ENCODE measurements at regions not wholly inside any gene's neighbourhood (a gene's known extent, or its start where the extent isn't known, plus 50 kb on each side); places are given as distances from the start of the nearest gene placed in this dataset.

DNA sequence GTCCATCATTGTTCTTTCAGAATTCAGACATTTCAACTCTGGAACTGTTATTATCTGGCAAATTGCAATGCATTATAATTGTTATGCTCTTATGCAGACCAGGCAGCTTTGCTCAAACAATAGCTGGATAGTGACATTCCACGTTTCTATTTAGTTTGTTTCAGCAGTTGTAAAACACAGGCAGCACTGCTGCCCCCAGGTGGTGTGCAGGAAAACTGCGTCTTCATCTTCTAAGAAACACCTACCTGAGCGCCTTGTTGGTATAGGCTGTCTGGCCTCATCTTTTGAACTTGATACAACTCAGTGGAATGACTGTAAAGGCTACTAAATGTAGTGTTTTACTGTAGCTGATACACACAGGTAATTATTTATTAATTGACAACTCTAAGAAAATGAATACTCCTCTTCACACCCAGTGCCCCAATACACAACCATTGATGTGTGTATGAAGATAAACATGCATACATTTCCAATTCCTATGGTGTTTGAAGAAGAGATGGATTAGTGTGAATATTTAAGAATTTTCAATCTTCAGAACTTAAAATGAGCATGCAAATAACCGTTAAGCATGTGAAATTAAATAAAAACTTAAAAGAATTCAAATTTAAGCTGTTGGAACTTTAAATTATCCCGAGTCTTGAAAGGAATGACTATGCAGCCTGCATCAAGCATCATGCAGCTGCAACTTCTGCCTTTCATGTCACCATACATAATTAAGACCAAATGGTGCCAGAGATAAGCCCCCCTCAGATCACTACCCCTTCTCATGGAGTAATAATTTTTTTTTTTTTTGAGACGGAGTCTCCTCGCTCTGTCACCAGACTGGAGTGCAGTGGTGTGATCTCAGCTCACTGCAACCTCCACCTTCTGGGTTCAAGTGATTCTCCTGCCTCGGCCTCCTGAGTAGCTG, 85.6 kb downstream of the CD8B2 start:
- H3K4me1 Mint-ChIP-seq = peaks cover 34% of the 10 kb centered on the region
- TF ChIP-seq, protein P1, sequence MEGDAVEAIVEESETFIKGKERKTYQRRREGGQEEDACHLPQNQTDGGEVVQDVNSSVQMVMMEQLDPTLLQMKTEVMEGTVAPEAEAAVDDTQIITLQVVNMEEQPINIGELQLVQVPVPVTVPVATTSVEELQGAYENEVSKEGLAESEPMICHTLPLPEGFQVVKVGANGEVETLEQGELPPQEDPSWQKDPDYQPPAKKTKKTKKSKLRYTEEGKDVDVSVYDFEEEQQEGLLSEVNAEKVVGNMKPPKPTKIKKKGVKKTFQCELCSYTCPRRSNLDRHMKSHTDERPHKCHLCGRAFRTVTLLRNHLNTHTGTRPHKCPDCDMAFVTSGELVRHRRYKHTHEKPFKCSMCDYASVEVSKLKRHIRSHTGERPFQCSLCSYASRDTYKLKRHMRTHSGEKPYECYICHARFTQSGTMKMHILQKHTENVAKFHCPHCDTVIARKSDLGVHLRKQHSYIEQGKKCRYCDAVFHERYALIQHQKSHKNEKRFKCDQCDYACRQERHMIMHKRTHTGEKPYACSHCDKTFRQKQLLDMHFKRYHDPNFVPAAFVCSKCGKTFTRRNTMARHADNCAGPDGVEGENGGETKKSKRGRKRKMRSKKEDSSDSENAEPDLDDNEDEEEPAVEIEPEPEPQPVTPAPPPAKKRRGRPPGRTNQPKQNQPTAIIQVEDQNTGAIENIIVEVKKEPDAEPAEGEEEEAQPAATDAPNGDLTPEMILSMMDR (IDR thresholded peaks at IDR 0.05) = peak; percentile 70
- H3K4me3 Mint-ChIP-seq = no peak overlapping the region
- peak; percentile 48 for DNase-seq
- H3K27me3 Mint-ChIP-seq (ENCODE audit: low read depth, poor library complexity) = peaks cover 17% of the 10 kb centered on the region
- H3K9me3 Mint-ChIP-seq = no peaks in the 10 kb centered on the region
- no peaks in the 10 kb centered on the region for H3K36me3 Mint-ChIP-seq (ENCODE audit: low read depth)
- no peak overlapping the region for H3K27ac Mint-ChIP-seq

DNA sequence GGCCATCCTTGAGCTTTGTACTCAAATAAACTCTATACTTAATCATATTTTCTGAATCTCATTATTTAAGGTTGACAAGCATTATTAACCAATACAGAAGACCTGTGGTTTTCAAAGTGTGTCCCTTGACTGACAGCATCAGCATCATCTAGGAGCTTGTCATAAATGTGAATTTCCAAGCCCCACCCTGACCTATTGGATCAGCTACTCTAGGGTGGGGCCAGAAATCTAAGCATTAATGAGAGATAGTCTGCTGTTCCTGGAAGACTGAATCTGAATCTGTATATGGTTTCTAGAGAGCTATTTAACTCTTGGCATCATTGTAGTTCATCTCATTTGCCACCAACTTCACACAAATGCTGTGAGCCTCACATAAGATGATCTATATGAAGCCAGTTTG, 86.6 kb downstream of the CD8B2 start:
- TF ChIP-seq, protein P1 (IDR thresholded peaks at IDR 0.05) = no peak
- no peaks in the 10 kb centered on the region for H3K36me3 Mint-ChIP-seq (ENCODE audit: low read depth)
- H3K27ac Mint-ChIP-seq = no peak overlapping the region
- DNase-seq = no peak
- H3K27me3 Mint-ChIP-seq (ENCODE audit: low read depth, poor library complexity) = peaks cover 16% of the 10 kb centered on the region
- no peak overlapping the region for H3K4me3 Mint-ChIP-seq
- H3K9me3 Mint-ChIP-seq = no peaks in the 10 kb centered on the region
- peaks cover 42% of the 10 kb centered on the region for H3K4me1 Mint-ChIP-seq

DNA sequence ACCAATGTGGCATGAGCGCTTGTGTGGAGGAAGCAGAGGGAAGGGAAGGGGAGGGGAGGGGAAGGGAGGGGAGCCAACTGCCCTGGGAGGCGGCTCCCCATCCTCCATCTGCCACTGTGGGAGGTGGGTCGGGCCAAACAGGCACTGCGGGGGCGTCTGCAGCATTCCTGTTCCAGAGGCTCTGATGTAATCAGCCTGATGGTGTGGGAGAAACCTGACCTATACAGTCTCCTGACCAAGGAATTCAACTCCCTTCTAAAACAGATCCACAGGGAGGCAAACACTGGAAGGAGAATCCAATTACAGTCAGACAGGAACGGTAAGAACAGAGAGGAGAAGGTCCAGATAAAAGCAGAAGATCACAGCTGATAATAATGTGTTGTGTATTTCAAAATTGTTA, 88.8 kb downstream of the CD8B2 start:
- H3K4me3 Mint-ChIP-seq = peak overlapping the region; percentile 48
- H3K4me1 Mint-ChIP-seq = peaks cover 52% of the 10 kb centered on the region
- DNase-seq = peak; percentile 61
- H3K9me3 Mint-ChIP-seq = no peaks in the 10 kb centered on the region
- peaks cover 9% of the 10 kb centered on the region for H3K27me3 Mint-ChIP-seq (ENCODE audit: low read depth, poor library complexity)
- H3K27ac Mint-ChIP-seq = peak overlapping the region; percentile 50
- no peaks in the 10 kb centered on the region for H3K36me3 Mint-ChIP-seq (ENCODE audit: low read depth)
- TF ChIP-seq, protein P1 (IDR thresholded peaks at IDR 0.05) = no peak

DNA sequence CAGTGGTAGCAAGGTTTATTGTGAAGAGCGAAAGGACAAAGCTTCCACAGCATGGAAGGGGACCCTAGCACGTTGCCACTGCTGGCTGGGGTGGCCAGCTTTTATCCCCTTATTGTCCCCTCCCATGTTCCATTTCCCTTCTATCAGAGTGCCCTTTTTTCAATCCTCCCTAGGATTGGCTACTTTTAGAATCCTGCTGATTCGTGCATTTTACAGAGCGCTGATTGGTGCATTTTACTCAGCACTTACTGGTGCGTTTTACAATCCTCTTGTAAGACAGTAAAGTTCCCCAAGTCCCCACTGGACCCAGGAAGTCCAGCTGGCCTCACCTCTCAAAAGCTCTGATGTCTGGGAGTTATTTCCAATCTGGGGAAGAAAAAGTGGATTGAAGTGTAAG, 90.1 kb downstream of the CD8B2 start:
- H3K9me3 Mint-ChIP-seq = no peaks in the 10 kb centered on the region

DNA sequence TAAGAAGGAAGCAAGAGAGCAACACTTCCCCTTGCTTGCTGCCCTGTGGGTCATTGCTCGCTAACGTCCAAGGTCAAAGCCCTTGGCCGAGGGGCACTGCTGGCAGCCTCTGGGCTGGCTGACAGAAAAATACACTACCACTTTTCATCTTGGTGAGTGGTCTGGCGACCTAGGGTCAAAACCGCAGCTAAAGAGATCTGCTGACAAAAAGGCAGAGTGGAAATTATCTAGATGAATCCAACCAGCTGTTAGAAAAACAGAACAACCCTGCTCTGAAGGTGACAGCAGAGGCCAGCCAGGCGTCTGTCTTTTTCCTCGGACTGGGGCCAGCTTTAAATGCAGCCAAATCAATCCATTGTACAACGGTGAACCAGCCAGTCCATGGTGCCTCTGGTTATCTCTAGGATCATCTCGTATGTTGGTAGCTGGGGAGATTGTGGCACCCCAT, 92.6 kb downstream of the CD8B2 start:
- no peak for DNase-seq
- no peaks in the 10 kb centered on the region for H3K9me3 Mint-ChIP-seq
- H3K4me1 Mint-ChIP-seq = peaks cover 69% of the 10 kb centered on the region
- no peaks in the 10 kb centered on the region for H3K36me3 Mint-ChIP-seq (ENCODE audit: low read depth)
- TF ChIP-seq, protein P1 (IDR thresholded peaks at IDR 0.05) = no peak
- H3K27ac Mint-ChIP-seq = no peak overlapping the region
- peaks cover 21% of the 10 kb centered on the region for H3K27me3 Mint-ChIP-seq (ENCODE audit: low read depth, poor library complexity)
- H3K4me3 Mint-ChIP-seq = no peak overlapping the region

More for the DNA sequence above, 90.1 kb downstream of the CD8B2 start:
- DNase-seq = no peak
- TF ChIP-seq, protein P1 (IDR thresholded peaks at IDR 0.05) = no peak
- Mint-ChIP-seq H3K27ac (no peak overlapping the region), H3K36me3 (ENCODE audit: low read depth) (no peaks in the 10 kb centered on the region), H3K27me3 (ENCODE audit: low read depth, poor library complexity) (peaks cover 11% of the 10 kb centered on the region), H3K4me1 (peaks cover 65% of the 10 kb centered on the region), H3K4me3 (no peak overlapping the region)

DNA sequence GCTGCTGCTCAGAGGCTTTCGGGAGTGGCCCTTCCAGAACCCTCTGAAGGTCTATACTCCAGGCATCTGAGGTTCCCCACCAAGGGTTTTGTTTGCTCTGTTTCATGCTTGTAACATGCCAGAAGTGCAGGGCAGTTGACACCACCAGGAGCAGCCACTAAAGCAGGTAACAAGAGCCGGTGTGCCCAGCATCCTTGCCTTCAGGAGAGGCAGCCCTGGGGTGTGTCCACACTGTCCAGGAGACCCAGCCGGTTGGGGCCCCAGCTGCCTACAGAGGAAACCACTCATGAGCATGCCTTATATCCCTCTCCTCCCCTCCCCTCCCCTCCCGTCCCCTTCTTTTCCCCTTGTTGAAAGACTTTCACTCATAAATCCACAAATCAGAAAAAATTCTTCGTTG, 93.1 kb downstream of the CD8B2 start:
- Mint-ChIP-seq H3K4me3 (no peak overlapping the region), H3K36me3 (ENCODE audit: low read depth) (no peaks in the 10 kb centered on the region), H3K27me3 (ENCODE audit: low read depth, poor library complexity) (peaks cover 25% of the 10 kb centered on the region), H3K9me3 (no peaks in the 10 kb centered on the region), H3K4me1 (peaks cover 66% of the 10 kb centered on the region), H3K27ac (peak overlapping the region; percentile 73)
- DNase-seq = no peak
- TF ChIP-seq, protein P1 (IDR thresholded peaks at IDR 0.05) = no peak

Data from nephron progenitor cell (in vitro differentiated cells).